ENCODE measurements at regions not wholly inside any gene's neighbourhood (a gene's known extent, or its start where the extent isn't known, plus 50 kb on each side); places are given as distances from the start of the nearest gene placed in this dataset.
"Not testable (repeated sequence)": the region's sequence is repeated elsewhere in the genome, so short reads cannot be mapped to it uniquely, and the experiment has no call there.

DNA sequence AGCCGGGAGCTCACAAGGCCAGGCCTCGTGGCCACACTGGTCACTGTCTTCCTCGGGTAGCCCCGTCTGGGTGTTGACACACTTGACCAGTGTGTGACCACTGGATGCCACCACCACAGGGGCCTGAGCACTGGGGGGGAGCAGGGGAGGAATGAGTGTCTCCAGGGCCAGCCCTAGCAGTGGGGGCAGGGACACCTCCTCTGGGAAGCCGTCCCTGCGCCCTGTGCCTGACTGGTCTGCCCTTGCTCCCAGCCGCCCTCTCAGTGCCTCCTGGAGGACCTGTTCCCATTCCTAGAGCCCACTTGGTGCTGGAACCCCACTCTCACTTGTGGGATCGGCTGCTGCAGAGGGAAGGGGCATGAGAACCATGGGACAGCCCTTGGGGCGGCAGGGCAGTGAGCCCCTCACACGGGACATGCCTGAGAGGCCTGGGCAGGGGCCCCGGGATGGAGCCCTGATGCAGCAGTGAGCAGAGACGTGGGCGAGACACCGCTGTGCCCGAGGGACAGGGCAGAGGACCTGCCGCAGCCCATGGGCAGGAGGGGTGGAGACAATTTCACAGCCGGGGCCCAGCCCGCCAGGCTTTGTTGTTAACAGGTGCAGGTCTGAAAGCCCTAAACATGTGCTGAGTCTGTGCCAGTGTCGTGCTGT is 121.7 kb upstream of the AKAP13 start:
- TF ChIP-seq, protein P1, sequence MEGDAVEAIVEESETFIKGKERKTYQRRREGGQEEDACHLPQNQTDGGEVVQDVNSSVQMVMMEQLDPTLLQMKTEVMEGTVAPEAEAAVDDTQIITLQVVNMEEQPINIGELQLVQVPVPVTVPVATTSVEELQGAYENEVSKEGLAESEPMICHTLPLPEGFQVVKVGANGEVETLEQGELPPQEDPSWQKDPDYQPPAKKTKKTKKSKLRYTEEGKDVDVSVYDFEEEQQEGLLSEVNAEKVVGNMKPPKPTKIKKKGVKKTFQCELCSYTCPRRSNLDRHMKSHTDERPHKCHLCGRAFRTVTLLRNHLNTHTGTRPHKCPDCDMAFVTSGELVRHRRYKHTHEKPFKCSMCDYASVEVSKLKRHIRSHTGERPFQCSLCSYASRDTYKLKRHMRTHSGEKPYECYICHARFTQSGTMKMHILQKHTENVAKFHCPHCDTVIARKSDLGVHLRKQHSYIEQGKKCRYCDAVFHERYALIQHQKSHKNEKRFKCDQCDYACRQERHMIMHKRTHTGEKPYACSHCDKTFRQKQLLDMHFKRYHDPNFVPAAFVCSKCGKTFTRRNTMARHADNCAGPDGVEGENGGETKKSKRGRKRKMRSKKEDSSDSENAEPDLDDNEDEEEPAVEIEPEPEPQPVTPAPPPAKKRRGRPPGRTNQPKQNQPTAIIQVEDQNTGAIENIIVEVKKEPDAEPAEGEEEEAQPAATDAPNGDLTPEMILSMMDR (conservative IDR thresholded peaks at IDR 0.05; ENCODE audit: low read depth, low read length): not testable (repeated sequence)
- not testable (repeated sequence) for TF ChIP-seq EZH2 (IDR thresholded peaks at IDR 0.05; ENCODE audit: low read length, unreplicated experiment); EZH2phosphoT487 (IDR thresholded peaks at IDR 0.05; ENCODE audit: borderline replicate concordance, low read length)

Data from PC-3 (cell line).